T-cell (primary cell): ENCODE measurements at regions not wholly inside any gene's neighbourhood (a gene's known extent, or its start where the extent isn't known, plus 50 kb on each side); places are given as distances from the start of the nearest gene placed in this dataset.

Experiments used
- ATAC-seq, 4 experiments: fragments of 200-7000 bp in 3 of 4; fragments of 150-1000 bp in 1 of 4; cut with Tn5 transposase; replicated peaks in 1 of 4; 1 replicate in 3 of 4; 2 replicates in 1 of 4; pipeline ENCODE4 v1.10.0; 2021; ENCODE audit warnings: moderate library complexity in 3 of 4, mild to moderate bottlenecking in 2 of 4, moderate number of reproducible peaks in 1 of 4
- CTCF ChIA-PET, 2 donors: fragments of 300-600 bp; sonication (Branson Sonifier 250); formaldehyde crosslinking; loops; one replicate each; lab custom pipeline; 2022; ENCODE audit warnings: antibody characterized with exemption in 2 of 2; lab: Charles Lee
- POLR2A ChIA-PET, 2 donors: fragments of 300-600 bp; sonication (Branson Sonifier 250); formaldehyde crosslinking; loops; one replicate each; lab custom pipeline; 2022; ENCODE audit warnings: antibody characterized with exemption in 2 of 2; lab: Charles Lee
- DNase-seq, 35 experiments: peaks; one replicate each; pipeline versions ENCODE4 v3.0.0 to v3.0.0-alpha.2; 2013 to 2023
- H3K27ac ChIP-seq: one replicate; pipeline ENCODE4 v1.5.1; 2013; ENCODE audit warnings: low read length
- H3K27me3 ChIP-seq, 2 experiments: replicated peaks in 1 of 2; 1 replicate in 1 of 2; 2 replicates in 1 of 2; pipeline versions ENCODE4 v1.6.1 to v1.7.0; 2013; ENCODE audit warnings: low read length in 1 of 2, mixed read lengths in 1 of 2; ENCODE audit not compliant: control insufficient read depth in 2 of 2, insufficient read depth in 2 of 2; ENCODE audit errors: extremely low read depth in 1 of 2
- H3K36me3 ChIP-seq, 2 donors: 1 replicate in 1 of 2; 2 replicates in 1 of 2; pipeline versions ENCODE4 v1.6.1 to v1.7.0; 2013; ENCODE audit warnings: low read length in 1 of 2; ENCODE audit not compliant: control insufficient read depth in 2 of 2, insufficient read depth in 1 of 2; ENCODE audit errors: extremely low read depth in 1 of 2
- H3K4me1 ChIP-seq, 2 experiments: 1 replicate in 1 of 2; 2 replicates in 1 of 2; pipeline versions ENCODE4 v1.6.1 to v1.7.0; 2013; ENCODE audit warnings: low read length in 2 of 2, mixed read lengths in 1 of 2; ENCODE audit not compliant: insufficient read depth in 2 of 2, control insufficient read depth in 1 of 2; ENCODE audit errors: extremely low read depth in 1 of 2
- H3K4me3 ChIP-seq, 2 donors: 1 replicate in 1 of 2; 2 replicates in 1 of 2; pipeline versions ENCODE4 v1.5.1 to v1.7.0; 2013; ENCODE audit warnings: mild to moderate bottlenecking in 2 of 2, low read length in 1 of 2, moderate library complexity in 1 of 2; ENCODE audit not compliant: control insufficient read depth in 1 of 2; ENCODE audit errors: extremely low read depth in 1 of 2
- H3K9me3 ChIP-seq: 2 replicates; pipeline ENCODE4 v1.7.0; 2013
- H3K27ac Mint-ChIP-seq, 2 donors: one replicate each; pipeline ENCODE4 v1.8.0; 2020 to 2021; ENCODE audit warnings: mild to moderate bottlenecking in 2 of 2, mixed read lengths in 2 of 2
- H3K27me3 Mint-ChIP-seq, 2 donors: one replicate each; pipeline ENCODE4 v1.8.0; 2021 to 2022; ENCODE audit warnings: mixed read lengths in 2 of 2
- H3K36me3 Mint-ChIP-seq: one replicate; pipeline ENCODE4 v1.8.0; 2021; ENCODE audit warnings: mixed read lengths
- H3K4me1 Mint-ChIP-seq, 3 donors: one replicate each; pipeline ENCODE4 v1.8.0; 2020 to 2022; ENCODE audit warnings: mixed read lengths in 3 of 3, mild to moderate bottlenecking in 1 of 3
- H3K4me3 Mint-ChIP-seq, 3 donors: one replicate each; pipeline ENCODE4 v1.8.0; 2020 to 2022; ENCODE audit warnings: mild to moderate bottlenecking in 3 of 3, mixed read lengths in 3 of 3, moderate library complexity in 3 of 3
- H3K9me3 Mint-ChIP-seq, 3 donors: one replicate each; pipeline ENCODE4 v1.8.0; 2020 to 2022; ENCODE audit warnings: mixed read lengths in 3 of 3
- WGBS: methylation state at CpG from one replicate; pipeline ENCODE4 v1.1.5; 2013; ENCODE audit warnings: missing lambda C conversion rate; ENCODE audit not compliant: insufficient coverage; 5-methylcytosine and 5-hydroxymethylcytosine counted together

DNA sequence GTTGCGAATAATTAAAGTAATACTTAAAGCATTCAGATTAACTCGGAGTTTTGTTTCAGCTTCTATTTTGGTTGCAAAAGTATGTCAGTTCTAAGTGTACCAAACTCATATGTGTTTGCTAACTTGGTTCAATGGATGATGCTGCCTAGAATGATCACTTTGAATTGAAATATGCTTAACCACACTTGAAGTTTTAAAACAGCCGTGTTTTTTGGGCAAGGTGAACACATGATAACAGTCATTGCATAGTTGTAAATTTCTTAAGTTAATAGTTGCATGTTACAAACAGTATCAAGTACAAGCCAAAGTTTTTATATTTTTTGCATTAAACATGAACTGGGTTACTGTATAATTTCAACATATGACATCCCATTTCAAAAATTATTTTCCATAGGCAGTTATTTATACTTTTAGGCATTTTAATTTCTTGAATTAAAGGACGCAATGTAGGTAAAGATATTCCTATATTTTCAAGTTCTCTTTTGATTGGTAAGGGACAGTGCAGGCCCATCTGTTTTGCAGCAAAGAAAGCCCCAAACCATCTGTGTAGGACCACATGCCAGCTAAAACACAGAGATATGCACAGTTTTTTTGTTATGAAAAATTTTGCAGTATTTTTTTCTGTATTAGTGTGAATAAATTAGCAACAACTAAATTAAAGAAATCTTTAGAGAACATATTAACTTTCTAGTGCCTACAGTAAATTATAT is 575.5 kb downstream of the PRKD1 start:
- no peaks in the 10 kb centered on the region for H3K4me1 Mint-ChIP-seq
- Histone ChIP-seq H3K4me1 (no peaks in the 10 kb centered on the region), H3K27ac (no peak overlapping the region), H3K4me3 (no peak overlapping the region), H3K27me3 (no peaks in the 10 kb centered on the region), H3K36me3 (no peaks in the 10 kb centered on the region), H3K9me3 (no peaks in the 10 kb centered on the region)
- WGBS, result no CpG with 5 or more reads among the region's 4 CpGs
- H3K9me3 Mint-ChIP-seq, result peaks cover 6 to 16% (median 13%) of the 10 kb centered on the region in 3 donors
- ChIA-PET CTCF (no interaction called here), POLR2A (no interaction called here)
- H3K27ac Mint-ChIP-seq, result no peak overlapping the region
- no peaks in the 10 kb centered on the region for H3K27me3 Mint-ChIP-seq
- H3K36me3 Mint-ChIP-seq, result no peaks in the 10 kb centered on the region
- DNase-seq, result no peak
- H3K4me3 Mint-ChIP-seq, result no peak overlapping the region
- ATAC-seq, result no peak

GRCh38 chr14:29352706-29353080 is 575.0 kb downstream of the PRKD1 start:
- H3K9me3 ChIP-seq, result no peaks in the 10 kb centered on the region
- DNase-seq, result no peak
- CTCF ChIA-PET, result no interaction called here
- no peak for ATAC-seq
- Mint-ChIP-seq H3K4me3 (no peak overlapping the region), H3K4me1 (no peaks in the 10 kb centered on the region), H3K36me3 (no peaks in the 10 kb centered on the region), H3K27ac (no peak overlapping the region), H3K27me3 (no peaks in the 10 kb centered on the region), H3K9me3 (peaks cover 11 to 18% (median 17%) of the 10 kb centered on the region in 3 donors)
- H3K27ac ChIP-seq, result no peak overlapping the region
- POLR2A ChIA-PET, result no interaction called here
- no CpG with 5 or more reads among the region's 1 CpG for WGBS
- H3K27me3 ChIP-seq, result no peaks in the 10 kb centered on the region
- no peaks in the 10 kb centered on the region for H3K4me1 ChIP-seq
- H3K4me3 ChIP-seq, result no peak overlapping the region
- no peaks in the 10 kb centered on the region for H3K36me3 ChIP-seq

GRCh38 chr14:29353513-29353912 is 574.1 kb downstream of the PRKD1 start:
- ChIA-PET CTCF (no interaction called here), POLR2A (no interaction called here)
- DNase-seq (no peak), ATAC-seq (no peak)
- no peaks in the 10 kb centered on the region for H3K36me3 ChIP-seq
- Mint-ChIP-seq H3K27me3 (no peaks in the 10 kb centered on the region), H3K9me3 (peaks cover 13 to 23% (median 17%) of the 10 kb centered on the region in 3 donors), H3K4me1 (no peaks in the 10 kb centered on the region), H3K36me3 (no peaks in the 10 kb centered on the region), H3K4me3 (no peak overlapping the region), H3K27ac (no peak overlapping the region)
- no CpG with 5 or more reads among the region's 5 CpGs for WGBS
- H3K9me3 ChIP-seq, result no peaks in the 10 kb centered on the region
- H3K27ac ChIP-seq, result no peak overlapping the region
- no peak overlapping the region for H3K4me3 ChIP-seq
- no peaks in the 10 kb centered on the region for H3K4me1 ChIP-seq
- H3K27me3 ChIP-seq, result no peaks in the 10 kb centered on the region

DNA sequence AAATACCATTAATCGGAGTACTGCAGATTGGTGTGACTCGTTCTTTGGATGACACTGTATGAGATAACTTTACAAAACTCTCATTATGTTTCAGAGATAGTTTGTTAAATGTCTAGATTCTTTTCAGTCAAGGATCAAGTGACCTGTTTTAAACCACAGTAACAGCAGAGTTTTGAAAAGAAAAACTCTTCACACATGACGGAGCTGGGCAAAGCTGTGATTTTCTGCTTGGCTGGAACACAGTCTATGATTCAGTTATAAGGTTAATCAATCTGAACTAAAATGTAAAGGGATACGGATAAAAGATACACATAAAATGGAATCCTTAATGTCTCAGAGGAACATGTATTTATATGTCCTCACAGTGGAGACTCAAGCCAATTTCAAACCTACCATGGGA is 573.2 kb downstream of the PRKD1 start:
- no peak overlapping the region for H3K4me3 Mint-ChIP-seq
- H3K27ac Mint-ChIP-seq, result no peak overlapping the region
- CTCF ChIA-PET, result no interaction called here
- ATAC-seq (no peak), DNase-seq (no peak)
- POLR2A ChIA-PET, result no interaction called here
- Histone ChIP-seq H3K4me1 (no peaks in the 10 kb centered on the region), H3K27ac (no peak overlapping the region), H3K9me3 (no peaks in the 10 kb centered on the region), H3K27me3 (no peaks in the 10 kb centered on the region), H3K4me3 (no peak overlapping the region), H3K36me3 (no peaks in the 10 kb centered on the region)
- no peaks in the 10 kb centered on the region for H3K27me3 Mint-ChIP-seq
- no peaks in the 10 kb centered on the region for H3K36me3 Mint-ChIP-seq
- no peaks in the 10 kb centered on the region for H3K4me1 Mint-ChIP-seq
- WGBS, result no CpG with 5 or more reads among the region's 4 CpGs
- H3K9me3 Mint-ChIP-seq, result peaks cover 8 to 23% (median 22%) of the 10 kb centered on the region in 3 donors

GRCh38 chr14:29355331-29355730 is 572.3 kb downstream of the PRKD1 start:
- Histone ChIP-seq H3K4me3 (no peak overlapping the region), H3K27me3 (no peaks in the 10 kb centered on the region), H3K9me3 (no peaks in the 10 kb centered on the region), H3K27ac (no peak overlapping the region), H3K36me3 (no peaks in the 10 kb centered on the region), H3K4me1 (no peaks in the 10 kb centered on the region)
- no peak for DNase-seq
- Mint-ChIP-seq H3K9me3 (peaks cover 8 to 23% (median 22%) of the 10 kb centered on the region in 3 donors), H3K27ac (no peak overlapping the region), H3K4me3 (no peak overlapping the region), H3K4me1 (no peaks in the 10 kb centered on the region), H3K36me3 (no peaks in the 10 kb centered on the region), H3K27me3 (no peaks in the 10 kb centered on the region)
- ATAC-seq, result no peak
- ChIA-PET CTCF (no interaction called here), POLR2A (interaction anchor here in 1 of 2 donors (0.7 kb wide), 1 partner anchor 42 kb away, joined by 3 read pairs; no protein-coding TSS in a partner anchor)
- no CpG with 5 or more reads among the region's 1 CpG for WGBS

DNA sequence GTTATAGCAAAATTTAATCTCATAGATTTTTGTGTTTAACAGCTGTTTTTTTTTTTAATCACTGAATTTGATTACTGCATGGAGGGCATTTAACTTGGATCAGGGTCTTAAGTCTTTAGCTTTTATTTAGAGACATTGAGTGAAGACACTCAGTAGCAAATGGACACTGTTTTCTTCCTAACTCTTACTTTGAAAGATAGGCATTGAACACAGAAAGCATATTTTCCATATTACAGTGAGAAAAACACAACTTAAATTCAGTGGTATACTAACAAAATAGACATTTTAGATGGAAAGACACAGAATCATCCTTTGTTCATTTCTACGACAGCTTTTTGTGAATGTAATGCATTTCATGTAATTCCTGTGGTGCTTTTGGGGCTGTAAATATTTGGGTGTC is 571.8 kb downstream of the PRKD1 start:
- no peak overlapping the region for H3K27ac Mint-ChIP-seq
- H3K36me3 Mint-ChIP-seq, result no peaks in the 10 kb centered on the region
- Histone ChIP-seq H3K27ac (no peak overlapping the region), H3K9me3 (no peaks in the 10 kb centered on the region), H3K4me3 (no peak overlapping the region), H3K4me1 (no peaks in the 10 kb centered on the region), H3K36me3 (no peaks in the 10 kb centered on the region), H3K27me3 (no peaks in the 10 kb centered on the region)
- DNase-seq (no peak), ATAC-seq (no peak)
- CTCF ChIA-PET, result no interaction called here
- H3K4me3 Mint-ChIP-seq, result no peak overlapping the region
- POLR2A ChIA-PET, result interaction anchor here in 1 of 2 donors (0.7 kb wide), 1 partner anchor 42 kb away, joined by 3 read pairs; no protein-coding TSS in a partner anchor
- H3K27me3 Mint-ChIP-seq, result no peaks in the 10 kb centered on the region
- no CpG with 5 or more reads among the region's 1 CpG for WGBS
- H3K9me3 Mint-ChIP-seq, result peaks cover 8 to 23% (median 22%) of the 10 kb centered on the region in 3 donors
- H3K4me1 Mint-ChIP-seq, result no peaks in the 10 kb centered on the region
